Tibial nerve (tissue), 4 donors: ENCODE measurements at regions not wholly inside any gene's neighbourhood (a gene's known extent, or its start where the extent isn't known, plus 50 kb on each side); places are given as distances from the start of the nearest gene placed in this dataset.

Source experiments
- DNase-seq, 2 donors: peaks; one replicate each; pipeline ENCODE4 v3.0.0-alpha.2; 2019; ENCODE audit warnings: low spot score in 2 of 2
- H3K27ac ChIP-seq, 4 donors: fragments of 200-600 bp; sonication (generic) in 3 of 4; one replicate each; pipeline ENCODE4 v1.5.1; 2017 to 2019; ENCODE audit warnings: mild to moderate bottlenecking in 1 of 4
- H3K27me3 ChIP-seq, 2 donors: fragments of 200-600 bp; sonication (generic) in 1 of 2; one replicate each; pipeline versions ENCODE4 v1.5.1 to v1.6.0; 2017 to 2019
- H3K36me3 ChIP-seq, 3 donors: fragments of 200-600 bp; sonication (generic); one replicate each; pipeline ENCODE4 v1.5.1; 2018 to 2019
- H3K4me1 ChIP-seq, 4 donors: fragments of 200-600 bp; sonication (generic) in 3 of 4; one replicate each; pipeline ENCODE4 v1.5.1; 2017 to 2019
- H3K4me3 ChIP-seq, 4 donors: fragments of 200-600 bp; sonication (generic) in 3 of 4; one replicate each; pipeline ENCODE4 v1.5.1; 2017 to 2019; ENCODE audit warnings: mild to moderate bottlenecking in 1 of 4, moderate library complexity in 1 of 4
- H3K9me3 ChIP-seq, 4 donors: fragments of 200-600 bp; sonication (generic) in 3 of 4; one replicate each; pipeline ENCODE4 v1.5.1; 2017 to 2019
- CTCF ChIP-seq, 5 experiments: fragments of 200-600 bp in 3 of 5; fragments of 450-650 bp in 2 of 5; sonication (generic) in 3 of 5; IDR thresholded peaks; one replicate each; pipeline ENCODE4 v1.5.1; 2016 to 2019; ENCODE audit warnings: antibody characterized with exemption in 5 of 5, mild to moderate bottlenecking in 3 of 5, moderate library complexity in 2 of 5
- EP300 ChIP-seq, 2 donors: sonication (generic); formaldehyde crosslinking; IDR thresholded peaks; one replicate each; pipeline ENCODE4 v1.6.1; 2017; ENCODE audit warnings: antibody characterized with exemption in 2 of 2, mild to moderate bottlenecking in 1 of 2
- POLR2A ChIP-seq, 2 donors: fragments of 450-650 bp; IDR thresholded peaks; one replicate each; pipeline ENCODE4 v1.6.1; 2017; ENCODE audit warnings: antibody characterized with exemption in 2 of 2, mild to moderate bottlenecking in 2 of 2, moderate library complexity in 2 of 2
- WGBS, 2 donors: methylation state at CpG; one replicate each; pipeline ENCODE4 v1.1.5; 2018; 5-methylcytosine and 5-hydroxymethylcytosine counted together

- Histone ChIP-seq H3K27ac (no peak overlapping the region), H3K27me3 (no peaks in the 10 kb centered on the region), H3K9me3 (no peaks in the 10 kb centered on the region), H3K4me1 (no peaks in the 10 kb centered on the region), H3K4me3 (no peak overlapping the region), H3K36me3 (no peaks in the 10 kb centered on the region)
- TF ChIP-seq EP300 (IDR thresholded peaks at IDR 0.05) (no peak), CTCF (IDR thresholded peaks at IDR 0.05) (no peak), POLR2A (IDR thresholded peaks at IDR 0.05) (no peak)
- WGBS, 2 donors: 75 to 78% methylated on average over 9 of the region's 9 CpGs
- DNase-seq: no peak
Observed at GRCh38 chr20:60297649-60298048, 339.4 kb downstream of the CDH26 start.

GRCh38 chr20:60298647-60299046 is 340.4 kb downstream of the CDH26 start:
- Histone ChIP-seq H3K36me3 (no peaks in the 10 kb centered on the region), H3K4me1 (no peaks in the 10 kb centered on the region), H3K9me3 (no peaks in the 10 kb centered on the region), H3K27me3 (no peaks in the 10 kb centered on the region), H3K4me3 (no peak overlapping the region), H3K27ac (no peak overlapping the region)
- WGBS, 2 donors: 41 to 68% methylated on average over 3 to 4 of the region's 5 CpGs
- TF ChIP-seq POLR2A (IDR thresholded peaks at IDR 0.05) (no peak), EP300 (IDR thresholded peaks at IDR 0.05) (no peak), CTCF (IDR thresholded peaks at IDR 0.05) (no peak)
- DNase-seq: no peak

GRCh38 chr20:60299951-60300350 is 341.7 kb downstream of the CDH26 start:
- Histone ChIP-seq H3K36me3 (no peaks in the 10 kb centered on the region), H3K4me3 (no peak overlapping the region), H3K27ac (no peak overlapping the region), H3K9me3 (no peaks in the 10 kb centered on the region), H3K27me3 (no peaks in the 10 kb centered on the region), H3K4me1 (no peaks in the 10 kb centered on the region)
- no peak for DNase-seq
- WGBS, 2 donors: 89 to 95% methylated on average over 12 of the region's 12 CpGs
- TF ChIP-seq EP300 (IDR thresholded peaks at IDR 0.05): no peak

- DNase-seq: no peak
- Histone ChIP-seq H3K4me3 (no peak overlapping the region), H3K27me3 (no peaks in the 10 kb centered on the region), H3K27ac (no peak overlapping the region), H3K4me1 (no peaks in the 10 kb centered on the region), H3K9me3 (no peaks in the 10 kb centered on the region), H3K36me3 (no peaks in the 10 kb centered on the region)
- TF ChIP-seq EP300 (IDR thresholded peaks at IDR 0.05) (no peak), POLR2A (IDR thresholded peaks at IDR 0.05) (no peak), CTCF (IDR thresholded peaks at IDR 0.05) (no peak)
- WGBS, 2 donors: 76 to 85% methylated on average over 3 of the region's 3 CpGs
Observed at GRCh38 chr20:60300374-60300773, 342.2 kb downstream of the CDH26 start.

- H3K36me3 ChIP-seq: no peaks in the 10 kb centered on the region
- no peak for DNase-seq
- no peaks in the 10 kb centered on the region for H3K9me3 ChIP-seq
- H3K27me3 ChIP-seq: no peaks in the 10 kb centered on the region
- no peak overlapping the region for H3K4me3 ChIP-seq
- WGBS, 2 donors: 71 to 73% methylated on average over 6 of the region's 6 CpGs
- H3K4me1 ChIP-seq: no peaks in the 10 kb centered on the region
- no peak for TF ChIP-seq POLR2A (IDR thresholded peaks at IDR 0.05)
- TF ChIP-seq CTCF (IDR thresholded peaks at IDR 0.05): no peak
- no peak for TF ChIP-seq EP300 (IDR thresholded peaks at IDR 0.05)
- H3K27ac ChIP-seq: no peak overlapping the region
Observed at GRCh38 chr20:60302875-60303274, 344.7 kb downstream of the CDH26 start.

- no peak overlapping the region for H3K4me3 ChIP-seq
- no peak overlapping the region for H3K27ac ChIP-seq
- no peaks in the 10 kb centered on the region for H3K9me3 ChIP-seq
- H3K27me3 ChIP-seq: no peaks in the 10 kb centered on the region
- H3K36me3 ChIP-seq: no peaks in the 10 kb centered on the region
- WGBS, 2 donors: 88 to 95% methylated on average over 7 of the region's 7 CpGs
- H3K4me1 ChIP-seq: no peaks in the 10 kb centered on the region
- DNase-seq: no peak
- TF ChIP-seq EP300 (IDR thresholded peaks at IDR 0.05) (no peak), POLR2A (IDR thresholded peaks at IDR 0.05) (no peak), CTCF (IDR thresholded peaks at IDR 0.05) (no peak)
Observed at GRCh38 chr20:60304026-60304590, 345.9 kb downstream of the CDH26 start.
